ENCODE measurements at regions not wholly inside any gene's neighbourhood (a gene's known extent, or its start where the extent isn't known, plus 50 kb on each side); places are given as distances from the start of the nearest gene placed in this dataset.

- DNase-seq: no peak
These were observed 60.5 kb downstream of the NR2F2 start for GRCh38 chr15:96390986-96391385.

DNA sequence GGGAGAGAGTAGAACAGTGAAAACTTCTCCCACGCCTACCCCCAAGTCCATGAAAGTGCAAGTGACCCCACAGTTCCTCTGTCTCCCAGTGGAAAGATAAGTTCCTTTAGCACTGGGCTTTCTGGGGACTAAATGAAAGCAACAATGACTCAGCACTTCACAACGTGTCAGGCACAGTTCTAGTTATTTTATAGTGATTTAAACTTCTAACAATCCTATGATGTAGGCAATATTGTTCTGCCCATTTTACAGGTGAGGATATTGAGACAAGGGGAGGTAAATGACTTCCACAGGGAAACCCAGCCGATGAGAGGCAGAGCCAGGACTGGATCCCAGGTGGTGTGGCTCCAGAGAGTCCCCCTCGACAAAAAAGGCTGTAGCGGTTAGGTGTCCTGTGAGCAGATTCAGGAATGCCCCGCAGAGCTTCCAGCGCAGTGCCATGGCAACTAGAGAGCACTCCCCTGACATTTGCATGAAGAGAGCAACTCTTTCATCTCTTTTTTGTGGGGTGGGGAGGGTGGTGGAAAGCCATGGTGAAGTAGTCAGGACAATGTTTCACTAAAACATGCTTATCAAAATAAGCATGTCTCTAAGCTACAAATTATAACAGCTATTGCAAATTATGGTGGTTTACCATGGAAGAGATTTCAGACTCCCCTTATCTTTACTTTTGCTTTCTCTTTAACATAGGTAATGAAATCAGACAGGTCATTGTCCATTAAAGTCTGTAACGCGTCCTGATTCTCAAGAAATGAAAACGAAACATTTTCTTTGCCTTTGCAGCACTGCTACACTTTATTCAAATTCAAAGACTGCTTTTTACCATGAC, 62.1 kb downstream of the NR2F2 start:
- DNase-seq: no peak

DNA sequence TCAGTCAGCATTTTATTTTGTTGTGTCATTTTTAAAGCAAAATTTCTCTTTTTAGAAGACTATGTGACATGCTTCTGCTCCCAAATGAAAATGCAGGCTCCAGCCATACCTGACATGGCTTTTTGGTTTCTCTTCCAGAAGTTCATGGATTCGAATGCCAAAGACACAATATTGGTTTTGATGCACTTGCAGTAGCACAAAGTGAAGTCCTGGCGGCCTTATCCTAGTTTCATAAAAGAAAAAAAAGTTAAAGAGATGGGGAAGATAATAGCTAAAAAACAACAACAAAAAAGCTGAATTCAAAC, 62.7 kb downstream of the NR2F2 start:
- DNase-seq: no peak

DNA sequence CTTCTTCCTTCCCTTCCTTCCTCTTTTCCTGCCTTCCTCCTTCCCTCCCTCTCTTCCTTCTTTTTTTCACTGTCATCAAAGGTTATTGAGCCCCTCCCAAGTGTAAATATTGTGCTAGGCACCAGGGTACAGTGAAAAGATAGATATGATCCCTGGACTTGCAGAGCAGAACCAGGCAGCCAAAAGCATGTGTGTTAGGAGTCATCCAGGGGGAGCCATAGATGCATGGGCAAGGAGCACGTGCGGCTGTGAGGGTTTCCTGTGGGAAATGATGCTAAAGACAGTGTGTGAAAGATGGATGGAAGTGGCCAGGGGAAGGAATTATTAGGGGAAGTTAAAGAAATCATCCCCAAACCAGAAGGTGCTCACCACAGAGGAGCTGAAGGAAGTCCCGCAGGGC, 65.2 kb downstream of the NR2F2 start:
- no peak for DNase-seq

- no peak for DNase-seq
These were observed 68.3 kb downstream of the NR2F2 start for GRCh38 chr15:96398776-96399175.

- no peak for DNase-seq
These were observed 71.9 kb downstream of the NR2F2 start for GRCh38 chr15:96402403-96402802.

GRCh38 chr15:96403071-96403470, 72.6 kb downstream of the NR2F2 start:
- no peak for DNase-seq

DNA sequence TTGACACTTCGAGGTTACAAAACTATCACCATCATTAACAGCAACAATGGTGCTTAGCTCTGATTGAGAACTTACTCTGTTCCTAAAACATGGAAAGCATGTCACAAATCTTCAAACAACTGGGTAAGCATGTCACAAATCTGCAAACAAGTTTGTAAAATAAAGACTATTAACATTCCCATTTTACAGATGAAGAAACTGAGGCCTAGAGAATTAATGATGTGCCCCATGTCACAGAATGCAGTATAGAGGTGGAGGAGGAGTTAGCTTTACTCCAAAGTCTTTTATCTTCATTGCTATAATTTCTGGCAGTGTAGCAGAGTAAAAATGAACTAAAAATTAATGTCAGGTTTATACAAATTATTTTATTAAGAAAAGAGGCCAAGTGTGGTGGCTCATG, 73.4 kb downstream of the NR2F2 start:
- no peak for DNase-seq

DNA sequence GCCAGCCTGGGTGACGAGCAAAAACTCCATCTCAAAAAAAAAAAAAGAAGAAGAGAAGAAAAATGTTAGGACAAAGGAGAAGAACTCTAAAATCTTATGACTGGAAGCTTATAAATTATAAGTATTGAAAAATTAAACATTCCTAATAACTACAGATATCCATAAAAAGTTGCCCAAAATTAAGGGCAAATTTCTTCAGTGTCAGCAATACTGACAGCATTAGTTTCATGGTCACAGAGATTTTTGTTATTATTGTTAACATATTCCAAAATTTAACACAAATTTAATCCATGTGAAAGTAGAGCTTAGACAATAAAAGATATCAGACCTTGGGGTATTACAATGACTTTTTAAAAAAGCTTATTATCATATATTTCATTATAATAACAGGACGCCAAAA, 74.1 kb downstream of the NR2F2 start:
- DNase-seq: no peak

DNA sequence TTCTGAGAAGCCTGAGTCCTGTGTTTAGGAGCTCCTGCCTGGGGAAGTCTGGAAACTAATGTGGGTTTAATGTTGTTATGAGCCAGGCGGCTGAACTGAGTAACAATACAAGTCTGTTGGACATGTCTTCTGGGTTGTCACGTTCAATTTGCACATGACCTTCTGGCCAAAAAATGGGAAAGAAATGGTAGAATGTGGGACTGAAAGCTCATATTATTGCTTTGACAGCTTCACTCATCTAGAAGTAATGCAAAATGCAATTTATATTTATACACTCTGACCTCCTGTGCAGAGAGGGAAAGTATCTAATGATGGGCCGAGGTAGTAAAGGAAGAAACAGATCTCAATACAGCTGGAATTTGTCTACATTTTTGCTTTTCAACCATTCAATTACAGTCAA, 75.8 kb downstream of the NR2F2 start:
- DNase-seq: no peak

DNA sequence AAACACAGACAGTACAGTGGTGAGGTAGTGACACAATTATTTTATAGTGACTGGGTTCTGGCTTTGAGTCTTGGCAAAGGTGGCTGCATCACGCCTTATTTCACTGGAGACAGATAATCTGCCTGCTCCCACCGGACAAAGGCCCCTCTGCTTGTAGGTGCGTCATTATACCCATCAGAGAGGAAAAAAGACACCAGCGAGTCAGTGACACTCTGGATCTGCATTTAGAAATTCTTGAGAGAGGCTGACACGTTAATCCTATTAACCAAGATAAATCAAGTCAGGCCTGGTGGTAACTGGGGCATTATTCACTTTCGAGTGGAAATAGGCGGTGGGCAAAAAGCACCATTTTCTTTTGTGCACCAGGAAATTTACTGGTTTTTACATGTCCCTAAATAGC, 76.2 kb downstream of the NR2F2 start:
- no peak for DNase-seq

DNA sequence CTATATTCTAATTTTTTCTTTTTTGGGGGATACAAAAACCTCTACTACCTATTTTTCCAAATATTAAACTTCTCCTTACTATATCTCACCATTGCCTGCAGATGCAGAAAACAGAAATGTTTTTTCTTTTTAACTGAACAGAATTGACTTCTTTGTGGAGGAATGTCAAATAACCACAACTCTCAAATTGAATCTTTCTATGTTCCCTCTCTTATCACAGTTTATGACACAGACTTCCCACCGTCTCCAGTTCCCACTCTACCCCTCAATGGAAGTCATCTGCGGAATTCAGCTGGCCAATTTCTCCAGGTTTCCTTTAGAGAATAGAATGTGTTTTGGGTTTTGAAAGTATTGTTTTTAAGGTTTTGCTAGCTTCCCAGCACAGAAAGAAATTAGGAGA, 77.0 kb downstream of the NR2F2 start:
- DNase-seq: no peak

DNA sequence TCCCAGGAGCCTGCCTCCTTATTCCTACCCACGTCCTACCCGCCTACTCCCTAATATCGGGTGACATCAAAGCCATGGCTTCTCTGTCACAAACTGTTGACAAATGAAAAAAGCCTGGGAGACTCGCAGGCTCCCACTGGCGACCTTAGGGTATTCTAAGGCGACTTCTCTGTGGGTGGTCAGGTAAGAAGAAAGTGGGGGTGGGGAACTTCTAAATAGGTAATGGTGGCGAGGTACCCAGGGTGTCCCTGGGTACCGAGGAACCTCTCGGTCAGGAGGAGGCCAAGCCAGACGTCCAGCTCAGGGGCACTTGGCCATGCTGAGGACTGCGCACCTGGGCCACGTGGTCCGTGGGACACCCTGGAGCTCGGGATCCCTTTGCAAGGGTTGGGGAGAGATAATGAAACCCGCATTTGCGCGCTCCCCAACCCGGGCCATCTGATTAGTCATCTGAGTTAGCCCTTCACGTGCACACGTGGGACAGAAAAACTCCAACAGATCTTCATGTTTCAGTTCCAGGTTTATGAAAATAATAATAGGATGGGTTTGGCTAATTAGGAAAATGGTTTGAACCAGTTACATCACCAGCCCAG, 78.2 kb downstream of the NR2F2 start:
- DNase-seq: no peak

- DNase-seq: no peak
These were observed 79.0 kb downstream of the NR2F2 start for GRCh38 chr15:96409215-96410138.

DNA sequence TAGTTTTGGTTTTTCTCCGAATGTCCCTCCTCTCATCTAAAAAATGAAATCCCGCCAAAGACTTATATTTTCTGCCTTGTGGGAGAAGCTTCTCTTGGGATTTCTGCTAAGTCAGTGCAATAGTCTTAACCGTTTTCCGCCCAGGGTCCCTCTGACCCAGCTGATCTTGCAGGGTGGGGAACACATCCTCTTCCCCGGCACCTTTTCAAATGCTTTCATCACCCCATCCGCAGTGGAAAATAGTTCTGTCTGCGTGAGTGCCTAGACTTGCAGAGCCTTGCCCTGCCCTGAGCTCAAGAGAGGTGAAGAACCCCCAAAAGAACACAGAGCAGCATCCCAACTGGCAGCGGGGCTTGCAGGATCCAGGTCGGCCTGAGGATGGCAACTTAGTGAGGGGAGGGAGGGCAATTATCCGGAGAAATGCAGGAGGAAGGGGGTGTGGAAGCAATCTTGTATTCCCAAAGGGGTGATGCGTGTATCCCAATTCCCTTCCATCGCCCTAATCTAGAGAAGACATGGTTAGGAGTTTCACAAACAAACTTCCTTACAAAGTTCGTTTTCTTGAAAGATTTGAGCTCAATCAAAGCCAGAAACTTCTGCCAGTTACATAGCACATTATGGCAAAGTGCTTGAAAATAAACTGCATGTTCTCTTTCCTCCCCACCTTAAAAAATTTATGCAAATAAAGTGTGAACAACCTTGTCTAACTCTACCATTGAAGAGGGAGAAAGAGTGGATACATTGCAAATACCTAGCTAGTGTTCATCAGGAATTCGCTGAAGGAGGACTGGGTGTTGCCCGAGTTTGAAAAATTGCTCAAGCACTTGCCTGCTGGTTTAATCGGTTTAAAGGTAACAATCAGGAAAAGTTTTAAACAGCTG, 79.9 kb downstream of the NR2F2 start:
- no peak for DNase-seq

GRCh38 chr15:96411056-96412031, 80.8 kb downstream of the NR2F2 start:
- no peak for DNase-seq

GRCh38 chr15:96412045-96412905, 81.8 kb downstream of the NR2F2 start:
- DNase-seq: no peak

- DNase-seq: no peak
These were observed 82.4 kb downstream of the NR2F2 start for GRCh38 chr15:96412906-96413231.

- DNase-seq: no peak
These were observed 83.2 kb downstream of the NR2F2 start for GRCh38 chr15:96413657-96414056.

GRCh38 chr15:96414875-96415274, 84.4 kb downstream of the NR2F2 start:
- DNase-seq: no peak
